NCI-H128 (cell line): ENCODE measurements at regions not wholly inside any gene's neighbourhood (a gene's known extent, or its start where the extent isn't known, plus 50 kb on each side); places are given as distances from the start of the nearest gene placed in this dataset.

ENCODE experiments used
- DNase-seq: peaks from one replicate; lab custom pipeline; 2025; ENCODE audit not compliant: unreplicated experiment; lab: John Stamatoyannopoulos, UW

DNA sequence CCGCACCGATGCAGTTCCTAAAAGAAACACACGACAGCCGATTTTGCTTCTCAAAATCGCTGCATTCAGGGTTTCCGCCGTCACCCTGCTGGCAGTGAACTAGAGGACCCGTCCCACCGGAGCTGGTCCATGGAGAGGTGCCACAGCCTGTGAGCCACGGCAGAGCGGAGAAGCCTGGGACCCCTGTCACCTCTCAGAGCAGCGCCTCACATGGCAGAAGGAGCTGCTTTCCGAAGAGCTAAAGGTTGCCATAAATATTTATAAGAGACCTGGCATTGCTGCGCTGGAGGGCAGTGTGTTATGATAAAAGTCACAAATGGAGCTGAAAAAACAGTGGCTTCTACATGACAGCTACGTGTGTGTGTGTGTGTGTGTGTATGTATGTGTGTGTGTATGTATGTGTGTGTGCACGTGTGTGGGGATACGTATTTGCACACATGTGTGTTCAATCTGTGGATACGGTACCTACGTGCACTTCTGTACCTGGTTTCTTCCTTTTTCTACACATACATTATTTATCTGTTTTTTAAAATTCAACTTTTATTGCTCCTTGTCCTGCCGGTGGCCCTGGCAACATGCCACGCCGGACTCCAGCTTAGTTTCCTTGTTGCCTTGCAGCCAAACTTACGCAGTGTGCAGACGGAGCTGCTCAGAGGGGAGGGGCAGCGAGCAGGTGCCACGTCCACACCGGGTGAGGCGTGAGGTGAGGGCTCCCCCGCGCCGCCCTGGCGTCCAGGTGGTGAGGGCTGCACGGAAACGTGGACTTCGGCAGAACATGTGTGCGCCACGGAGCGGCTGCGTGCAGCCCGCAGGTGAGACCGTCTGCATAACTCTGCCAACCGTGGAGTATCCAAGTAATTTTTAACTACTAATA lies 115.2 kb upstream of the PITRM1 start:
- DNase-seq, result no peak

DNA sequence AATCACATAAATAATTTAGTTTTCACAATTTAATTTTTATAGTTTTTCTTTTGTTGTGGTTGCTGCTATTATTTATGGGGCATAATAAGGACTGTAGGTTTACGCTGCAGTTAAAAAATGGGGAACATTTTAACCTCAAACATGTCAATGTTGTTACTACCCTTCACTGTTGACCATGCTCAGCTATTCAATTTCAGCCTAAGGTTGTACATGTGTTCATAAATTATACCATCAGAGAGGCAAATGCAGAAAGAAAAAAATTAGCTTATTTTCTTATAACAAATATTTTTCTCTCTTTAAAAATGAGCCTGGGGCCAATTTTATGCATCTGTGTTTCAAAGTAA lies 110.1 kb upstream of the PITRM1 start:
- DNase-seq, result no peak

DNA sequence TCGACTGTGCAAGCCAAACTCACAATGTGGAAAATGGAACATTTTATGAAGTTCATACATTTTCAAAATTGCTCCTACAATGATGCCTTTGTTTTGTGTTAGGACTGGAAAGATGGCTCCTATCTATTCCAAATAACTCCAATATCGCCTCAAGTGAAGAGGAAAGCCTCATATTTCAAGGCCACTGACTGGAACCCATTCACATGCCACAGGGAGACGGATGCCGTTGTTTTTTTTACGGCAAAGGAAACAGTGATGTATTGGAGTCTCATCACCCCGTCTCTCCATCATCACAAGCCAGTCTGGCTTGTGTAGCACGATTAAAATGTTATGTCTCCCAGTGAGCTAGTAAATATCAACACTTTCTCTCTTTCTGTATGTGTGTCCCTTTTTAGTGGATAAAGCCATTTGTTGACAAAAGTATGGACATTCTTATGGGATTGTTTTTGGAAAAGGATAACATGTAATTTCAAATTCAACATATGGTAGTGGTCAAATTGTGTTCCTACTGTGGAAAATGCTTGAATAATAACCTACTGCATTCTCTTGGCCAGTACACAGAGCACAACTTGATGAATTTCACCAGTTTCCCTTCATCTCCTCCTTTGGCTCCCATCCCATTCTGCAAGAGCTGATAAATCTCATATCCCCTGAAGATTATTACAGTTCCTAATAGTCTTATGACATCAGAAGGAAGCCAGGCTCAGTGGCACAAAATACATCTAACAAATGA lies 109.5 kb upstream of the PITRM1 start:
- no peak for DNase-seq

DNA sequence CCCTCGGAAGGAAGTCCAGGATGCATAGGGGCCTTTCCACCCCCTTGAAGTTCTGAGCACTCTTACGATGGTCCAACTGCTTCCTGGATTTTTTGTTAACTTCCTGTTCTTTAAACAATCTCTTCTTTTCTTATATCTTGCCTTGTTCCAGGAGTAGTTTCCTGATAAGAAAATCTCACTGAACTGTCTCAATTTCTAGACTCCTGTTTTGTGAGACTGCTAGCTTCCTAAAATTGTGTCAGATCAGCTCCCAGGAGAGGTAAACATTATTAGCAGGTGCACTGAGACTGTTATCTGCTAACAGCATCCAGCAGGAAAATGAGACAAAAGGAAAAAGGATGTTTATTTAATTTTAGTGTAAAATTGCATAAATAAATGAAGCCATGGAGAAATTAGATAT lies 106.2 kb upstream of the PITRM1 start:
- no peak for DNase-seq

DNA sequence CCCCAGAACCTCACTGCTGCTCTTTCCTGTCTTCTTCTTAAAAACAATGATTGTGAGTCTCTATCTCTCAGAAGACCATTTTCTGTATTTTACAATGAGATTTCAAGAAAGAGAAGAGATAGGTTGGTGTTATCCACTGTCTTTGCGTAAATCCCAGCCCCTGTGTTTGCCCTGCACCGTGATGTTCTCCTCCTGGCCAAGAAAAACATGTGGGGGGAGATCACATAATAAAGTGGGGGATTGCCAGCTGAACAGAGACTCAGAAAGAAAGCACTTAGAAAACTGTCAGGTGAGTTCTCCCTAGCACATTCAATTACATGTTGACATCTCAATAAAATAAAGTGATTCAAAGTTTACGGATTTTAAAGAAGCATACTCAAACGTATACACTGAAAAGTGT lies 105.0 kb upstream of the PITRM1 start:
- no peak for DNase-seq

DNA sequence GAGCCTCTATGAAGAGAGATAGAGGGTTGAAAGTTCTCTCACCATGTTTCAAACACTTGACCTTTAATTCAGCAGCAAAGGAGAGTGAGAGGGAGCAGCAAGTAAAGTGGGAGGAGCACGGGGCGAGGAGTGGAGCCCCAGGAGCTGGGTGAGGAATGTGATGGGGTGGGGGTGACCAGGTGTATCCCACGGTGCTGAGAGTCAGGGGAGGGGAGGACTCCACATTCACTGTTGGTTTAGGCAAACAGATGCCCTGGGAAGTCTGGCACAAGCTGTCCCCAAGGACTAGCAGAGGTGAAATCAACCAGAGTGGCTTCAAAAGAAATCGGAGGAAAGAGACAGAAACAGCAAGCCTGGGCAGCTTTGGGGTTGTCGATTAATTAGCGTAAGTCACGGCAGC lies 101.8 kb upstream of the PITRM1 start:
- DNase-seq, result no peak

DNA sequence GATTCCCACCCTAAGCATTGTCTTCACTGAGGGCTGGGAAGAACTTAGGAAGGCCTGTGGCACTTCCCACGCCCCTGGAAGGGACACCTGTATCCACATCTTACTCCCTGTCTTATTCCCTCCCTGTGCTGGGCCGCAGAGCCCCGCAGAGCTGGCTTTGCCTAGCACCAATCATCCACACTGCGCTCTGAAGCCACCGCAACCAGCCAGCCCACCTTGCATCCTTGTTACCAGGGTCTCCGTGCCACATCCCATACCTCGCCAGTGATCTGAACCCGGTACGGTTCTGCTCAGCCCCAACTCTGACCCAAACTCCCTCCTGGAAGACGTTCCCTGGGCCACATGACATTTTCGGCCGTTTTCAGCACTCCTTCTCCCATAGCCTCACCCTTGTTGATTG lies 101.4 kb upstream of the PITRM1 start:
- no peak for DNase-seq

DNA sequence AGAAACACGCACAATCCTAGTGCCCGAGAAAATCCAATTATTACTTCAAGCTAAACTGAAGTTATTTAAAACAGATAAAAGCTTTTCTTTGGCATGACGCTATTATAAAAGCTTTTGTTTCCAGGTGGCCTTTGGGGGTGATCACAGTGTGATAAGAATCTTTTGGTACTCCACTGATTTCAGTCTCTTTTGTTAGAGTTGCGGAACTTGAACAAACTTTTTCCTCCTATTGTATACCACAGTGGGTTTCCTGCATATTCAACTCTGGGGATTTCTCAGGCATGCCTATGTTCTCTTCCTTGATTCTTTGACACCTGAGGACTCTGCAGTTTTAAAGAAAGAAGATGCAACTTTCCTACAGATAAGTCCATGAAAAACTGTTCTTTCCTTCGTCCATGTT lies 99.7 kb upstream of the PITRM1 start:
- no peak for DNase-seq

DNA sequence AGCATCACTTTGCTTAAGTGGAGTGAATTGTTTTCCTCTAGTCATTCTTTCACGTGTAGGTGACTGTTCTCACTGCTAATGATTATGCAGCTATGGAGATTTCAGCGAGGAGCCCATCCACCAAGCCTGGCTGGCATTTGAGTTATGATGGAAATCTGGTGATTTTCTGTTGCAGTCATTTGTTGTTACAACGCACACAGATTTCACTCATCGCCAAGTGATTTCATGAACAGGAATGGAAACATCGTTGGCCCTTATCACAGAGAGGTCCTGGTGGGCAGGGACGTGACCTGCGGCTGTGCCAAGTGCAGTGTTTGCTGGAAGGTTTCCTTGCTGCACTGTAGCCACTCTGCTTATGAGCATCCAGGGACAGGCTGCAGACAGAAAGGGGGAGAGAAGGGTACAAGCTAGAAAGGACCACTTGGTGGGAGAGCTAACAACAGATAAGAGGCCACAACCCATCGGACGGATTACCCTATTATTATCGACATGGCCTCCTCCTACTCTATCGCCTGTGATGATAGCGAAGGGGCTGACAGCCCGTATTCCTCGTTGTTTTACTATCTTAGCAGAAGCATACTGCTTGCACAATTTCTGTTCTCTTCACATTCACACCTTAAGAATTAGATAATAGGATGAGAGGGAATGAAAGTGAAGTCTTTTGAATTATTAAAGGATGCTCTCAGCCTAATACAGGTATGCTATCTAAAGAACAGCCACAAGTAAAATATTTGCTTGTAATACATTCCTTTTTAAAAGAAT lies 99.0 kb upstream of the PITRM1 start:
- DNase-seq, result no peak

DNA sequence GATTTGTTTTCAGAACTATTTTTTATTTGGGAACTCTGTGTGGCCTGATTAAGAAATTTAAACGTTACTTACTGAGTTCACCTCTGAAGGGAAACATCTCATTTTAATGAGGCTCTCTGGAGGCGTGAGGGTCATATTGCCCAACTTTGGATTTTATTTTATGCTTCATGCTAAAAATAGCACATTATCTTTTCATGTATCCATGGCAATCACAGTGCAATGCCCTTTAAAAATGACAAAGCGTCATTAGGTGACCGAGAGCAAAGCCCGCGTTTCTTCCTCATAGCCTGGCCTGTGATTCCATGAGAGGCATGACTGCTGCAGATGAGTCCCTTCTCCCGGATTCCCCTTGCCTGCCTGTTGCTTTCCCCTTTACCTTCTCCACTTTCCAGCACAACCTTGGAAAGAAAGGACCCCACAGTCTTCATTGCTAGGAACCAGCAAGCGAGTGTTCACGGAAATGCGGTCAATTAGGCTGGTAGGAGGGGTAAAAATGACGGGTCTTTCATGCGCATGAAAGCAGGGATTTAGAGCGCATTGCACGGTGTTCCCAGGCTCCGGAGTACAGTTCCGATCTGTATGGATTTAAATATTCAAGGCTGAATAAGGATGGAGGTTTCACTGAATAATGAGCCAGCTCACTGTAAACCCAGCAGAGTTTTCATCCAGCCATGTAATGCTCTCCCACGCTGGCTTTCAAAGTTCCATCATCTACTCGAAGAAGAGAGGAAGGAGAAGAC lies 98.2 kb upstream of the PITRM1 start:
- DNase-seq, result no peak

DNA sequence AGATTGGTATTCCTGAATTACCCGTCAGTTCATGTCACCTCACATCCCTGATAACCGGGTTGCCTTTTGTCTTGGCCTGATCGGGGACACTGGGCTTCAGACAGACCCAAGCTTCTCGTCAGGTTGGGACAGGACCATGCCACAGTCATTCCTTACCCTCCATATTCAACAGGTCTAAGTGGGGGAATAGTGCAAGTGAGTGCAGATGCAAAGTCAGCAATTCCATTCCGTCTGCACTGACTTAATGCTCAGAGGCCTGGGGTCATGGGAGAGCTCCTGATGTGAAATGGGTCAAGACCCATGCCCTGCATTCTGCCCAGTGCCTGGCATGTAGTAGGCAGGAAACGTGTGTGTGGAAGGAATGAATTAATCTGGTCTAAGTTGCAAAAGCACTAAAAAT lies 95.4 kb upstream of the PITRM1 start:
- DNase-seq, result no peak

DNA sequence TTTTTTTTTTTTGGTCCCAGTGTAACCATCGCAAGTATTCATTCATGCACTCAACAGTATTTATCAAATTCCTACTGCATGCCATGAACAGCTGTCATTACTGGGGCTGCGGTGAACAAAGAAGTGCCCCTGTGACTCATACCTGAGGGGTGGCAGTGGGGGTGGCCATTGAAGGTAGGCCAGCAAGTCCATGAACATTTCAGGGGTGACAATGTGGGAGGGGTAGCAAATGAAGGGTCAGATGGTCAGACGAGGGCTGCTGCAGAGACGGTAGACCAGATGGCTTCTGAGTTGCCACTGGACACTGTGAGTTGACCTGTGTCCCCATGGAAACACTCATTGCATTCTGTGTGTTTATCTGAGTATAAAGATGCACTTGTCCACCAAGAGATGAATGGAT lies 92.5 kb upstream of the PITRM1 start:
- DNase-seq, result no peak

DNA sequence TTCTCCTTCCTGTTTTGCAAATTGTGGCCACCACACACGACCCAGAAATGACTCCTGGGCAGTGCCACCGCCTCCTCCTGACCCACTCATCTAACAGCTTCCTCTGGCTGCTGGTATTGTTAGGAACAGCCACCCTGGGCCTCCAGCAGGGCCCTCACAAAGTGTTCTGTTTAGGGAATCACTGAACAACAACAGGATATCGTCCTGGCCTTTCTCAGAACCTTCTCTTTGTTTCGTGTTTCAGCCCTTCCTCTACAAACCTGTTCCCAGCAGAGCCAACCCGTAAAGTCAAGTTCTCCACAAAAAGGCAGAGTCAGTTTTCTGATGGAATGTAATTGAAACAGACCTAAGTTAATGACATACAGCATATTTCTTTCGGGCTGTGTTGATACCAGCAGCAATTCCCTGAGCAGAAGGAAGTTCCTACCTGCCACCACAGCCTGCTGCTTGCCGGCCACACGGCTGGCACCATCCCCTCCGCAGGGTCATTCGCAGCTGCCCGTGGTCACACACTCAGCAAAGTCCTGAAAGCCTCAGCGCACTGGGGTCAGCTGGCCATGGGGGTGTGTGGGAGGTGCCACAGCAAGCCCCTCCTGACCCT lies 91.7 kb upstream of the PITRM1 start:
- no peak for DNase-seq

DNA sequence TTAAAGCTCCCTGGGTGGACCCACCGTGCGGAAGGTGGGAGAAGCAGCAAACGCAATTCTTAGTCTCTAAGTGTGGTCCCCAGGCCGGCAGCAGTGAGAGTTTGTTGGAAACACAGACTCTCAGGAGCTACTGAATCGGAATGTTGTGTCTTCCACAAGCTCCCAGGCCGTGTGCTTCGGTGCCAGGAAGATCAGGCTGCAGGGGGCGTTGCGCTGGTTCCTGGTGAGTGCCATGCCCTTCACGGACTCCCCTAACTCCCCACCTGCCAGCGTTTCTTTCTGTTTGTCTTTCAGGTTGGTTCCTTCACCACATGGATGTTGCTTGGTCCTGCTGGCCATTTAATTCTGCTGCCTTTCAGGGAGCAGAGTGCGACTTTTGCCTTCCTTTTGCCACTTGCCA lies 91.2 kb upstream of the PITRM1 start:
- DNase-seq, result no peak

DNA sequence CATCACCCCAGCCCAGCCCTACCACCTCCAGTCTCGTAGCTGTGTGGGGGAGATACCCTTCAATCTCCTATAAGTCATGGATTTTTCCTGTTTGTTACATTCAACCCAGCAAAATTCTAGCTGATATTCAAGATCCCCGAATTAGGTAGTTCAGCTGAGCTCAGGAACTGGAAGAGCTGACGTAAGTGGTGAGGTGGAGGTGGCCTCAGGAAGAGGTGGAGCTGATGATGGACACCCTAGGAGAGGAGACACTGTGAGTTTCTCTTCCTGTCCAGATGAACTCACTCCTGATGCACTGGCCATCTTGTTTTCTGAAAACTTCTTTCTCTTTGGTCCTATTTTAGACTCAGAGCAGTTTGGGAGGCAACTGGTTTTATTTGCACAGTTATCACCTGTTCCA lies 90.5 kb upstream of the PITRM1 start:
- DNase-seq, result no peak

DNA sequence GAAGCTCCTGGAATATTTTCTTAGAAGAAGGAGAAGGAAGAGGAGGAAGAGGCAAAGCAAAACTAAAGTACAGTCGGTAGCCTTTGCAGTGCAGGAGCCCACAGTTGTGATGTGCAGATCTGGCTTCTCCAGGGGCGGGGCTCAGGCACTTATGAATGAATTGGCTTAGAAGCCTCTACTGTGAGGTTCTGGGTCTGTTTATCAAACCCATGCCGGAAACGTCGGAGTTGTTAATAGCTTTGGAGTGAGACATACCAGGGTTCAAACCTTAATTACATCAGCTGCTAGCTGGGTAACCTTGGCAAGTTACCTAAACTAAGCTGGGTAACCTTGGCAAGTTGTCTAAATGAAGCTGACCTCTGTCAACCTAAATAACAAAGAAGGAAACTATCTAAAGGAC lies 89.3 kb upstream of the PITRM1 start:
- DNase-seq, result no peak

DNA sequence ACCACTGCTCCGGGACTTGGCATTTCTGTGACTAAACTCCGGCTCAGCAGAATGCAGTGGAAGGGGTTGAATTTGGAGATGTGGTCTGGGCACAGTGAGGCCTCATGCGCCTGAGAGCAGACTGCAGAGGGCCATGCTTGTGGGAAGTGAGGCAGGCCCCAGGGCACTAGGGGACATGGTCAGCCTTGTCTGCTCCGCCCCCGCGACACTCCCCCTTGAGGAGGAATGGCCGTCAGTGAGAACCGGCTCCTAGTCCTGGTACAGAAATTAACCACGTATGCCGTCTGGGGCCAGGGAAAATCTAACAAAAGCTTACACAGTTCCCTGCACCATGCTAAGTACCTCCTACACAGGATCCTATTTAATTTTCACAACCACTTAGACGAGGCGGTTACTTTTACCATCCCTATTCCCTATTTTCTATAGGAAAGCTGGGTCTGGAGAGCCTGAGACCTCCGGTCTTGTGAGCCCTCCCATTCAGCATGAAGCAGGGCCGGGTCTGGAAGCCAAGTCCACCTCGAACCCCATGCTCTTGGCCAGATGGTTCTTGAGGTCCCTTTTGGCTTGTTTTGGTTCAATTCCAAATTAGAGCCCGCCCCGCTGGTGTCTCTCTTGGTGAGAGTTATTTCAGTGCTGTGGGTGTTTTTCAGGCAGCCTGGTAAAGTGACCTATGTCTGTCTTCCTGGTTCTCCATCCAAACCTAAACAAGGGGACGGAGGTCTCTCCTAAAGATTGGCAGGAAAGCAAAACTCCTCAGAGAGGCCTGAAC lies 87.7 kb upstream of the PITRM1 start:
- DNase-seq, result no peak

DNA sequence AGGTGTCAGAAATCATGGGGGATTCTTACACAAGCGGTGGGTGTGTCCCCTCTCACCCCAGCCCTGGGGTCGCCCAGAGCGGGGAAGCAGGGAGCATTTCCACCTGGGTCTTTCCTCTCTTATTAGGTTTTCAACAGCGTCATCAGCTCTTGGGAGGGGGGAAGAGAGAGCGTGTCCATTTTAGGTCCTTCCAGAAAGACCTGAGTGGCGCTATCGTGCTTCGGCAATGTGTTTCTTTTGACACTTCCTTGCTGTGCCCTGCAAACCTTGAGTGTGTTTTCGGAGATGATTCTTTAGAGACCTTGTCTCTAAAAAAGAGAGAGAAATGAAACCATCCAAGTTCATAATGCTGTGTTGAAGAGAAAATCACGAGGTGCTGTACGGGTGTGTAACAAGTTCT lies 86.9 kb upstream of the PITRM1 start:
- no peak for DNase-seq

DNA sequence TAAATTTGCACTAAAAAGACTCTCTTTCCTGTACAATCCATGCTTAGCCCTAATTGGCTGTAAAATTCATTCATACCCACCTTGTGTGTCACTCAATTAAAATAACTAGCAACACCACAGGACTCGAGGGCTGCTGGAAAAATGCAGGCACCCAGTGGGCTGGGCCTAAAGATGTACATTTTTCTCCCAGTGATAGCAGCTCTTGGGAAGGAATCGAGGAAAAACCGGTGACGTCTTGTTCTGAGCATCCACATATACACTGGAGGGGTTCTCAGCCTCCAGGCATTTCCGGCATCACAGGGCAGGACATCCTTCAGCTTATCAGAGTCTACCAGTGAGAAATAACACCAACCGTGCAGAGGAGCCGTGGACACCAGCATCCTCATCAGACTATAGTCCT lies 85.8 kb upstream of the PITRM1 start:
- no peak for DNase-seq

DNA sequence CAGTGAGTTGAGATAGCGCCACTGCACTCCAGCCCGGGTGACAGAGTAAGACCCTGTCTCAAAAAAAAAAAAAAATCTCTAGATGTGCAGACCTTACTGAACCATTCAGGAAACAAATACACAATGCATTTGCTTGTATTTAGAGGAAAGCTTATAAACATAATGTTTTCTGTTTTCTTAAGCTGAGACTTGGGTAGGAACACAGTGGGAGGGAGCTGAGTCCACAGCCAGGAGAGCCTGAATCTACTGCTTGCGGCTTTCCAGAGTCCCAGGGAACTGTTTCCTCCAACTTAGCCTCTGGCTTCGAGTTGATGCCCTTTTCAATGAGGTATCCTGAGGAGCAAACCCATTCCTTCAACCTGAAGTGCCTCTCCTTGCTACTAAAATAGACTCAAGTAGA lies 83.0 kb upstream of the PITRM1 start:
- no peak for DNase-seq
